ENCODE measurements at regions not wholly inside any gene's neighbourhood (a gene's known extent, or its start where the extent isn't known, plus 50 kb on each side); places are given as distances from the start of the nearest gene placed in this dataset.

DNA sequence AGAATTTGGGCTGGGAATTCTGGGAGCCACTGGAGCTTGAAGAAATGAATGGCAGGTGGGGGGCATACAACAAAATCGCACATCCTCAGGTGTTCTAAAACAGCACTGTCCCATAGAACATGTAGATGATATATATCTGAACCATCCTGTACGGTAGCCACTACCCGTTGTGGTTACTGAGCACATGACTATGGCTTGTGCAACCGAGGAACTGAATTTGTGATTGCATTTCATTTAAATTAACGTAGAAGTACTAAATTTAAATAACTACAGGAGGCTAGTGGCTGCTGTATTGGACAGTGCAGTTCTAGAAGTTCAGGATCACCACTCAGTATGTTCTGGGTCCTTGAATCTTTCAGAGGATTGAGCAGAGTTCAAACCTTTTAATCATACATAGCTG lies 172.4 kb downstream of the PHETA1 start:
- DNase-seq (ENCODE audit: low read depth), result no peak

DNA sequence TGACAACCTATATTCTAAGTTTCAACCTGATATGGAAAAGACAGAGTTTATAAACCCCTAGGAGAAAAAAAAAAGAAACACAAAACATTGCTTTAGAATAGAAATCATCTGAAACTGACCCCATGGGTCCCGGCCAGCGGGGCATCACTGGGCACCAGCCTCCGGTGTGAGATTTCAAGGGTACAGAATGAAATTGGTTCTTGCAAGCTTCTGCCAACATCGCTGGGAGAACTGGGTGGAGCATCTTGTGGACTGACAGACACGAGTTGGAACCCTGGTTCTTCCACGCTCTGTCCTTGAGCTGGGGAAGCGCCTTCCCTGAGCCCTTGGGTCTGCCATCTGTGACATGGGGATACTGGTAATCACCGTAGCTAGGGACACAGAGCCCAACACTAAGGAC lies 173.6 kb downstream of the PHETA1 start:
- no peak for DNase-seq (ENCODE audit: low read depth)

GRCh38 chr12:111194703-111195051 lies 174.2 kb downstream of the PHETA1 start:
- no peak for DNase-seq (ENCODE audit: low read depth)

GRCh38 chr12:111193977-111194702 lies 174.8 kb downstream of the PHETA1 start:
- no peak for DNase-seq (ENCODE audit: low read depth)

- DNase-seq (ENCODE audit: low read depth), result no peak
Measured at GRCh38 chr12:111193496-111193895, 175.4 kb downstream of the PHETA1 start.

- no peak for DNase-seq (ENCODE audit: low read depth)
Measured at GRCh38 chr12:111193067-111193466, 175.8 kb downstream of the PHETA1 start.

- no peak for DNase-seq (ENCODE audit: low read depth)
Measured at GRCh38 chr12:111192647-111193046, 176.2 kb downstream of the PHETA1 start.

- DNase-seq (ENCODE audit: low read depth), result no peak
Measured at GRCh38 chr12:111190741-111191526, 178.0 kb downstream of the PHETA1 start.

GRCh38 chr12:111189792-111190191 lies 179.1 kb downstream of the PHETA1 start:
- no peak for DNase-seq (ENCODE audit: low read depth)

GRCh38 chr12:111188436-111188835 lies 180.5 kb downstream of the PHETA1 start:
- DNase-seq (ENCODE audit: low read depth), result no peak

- no peak for DNase-seq (ENCODE audit: low read depth)
Measured at GRCh38 chr12:111186347-111186746, 182.5 kb downstream of the PHETA1 start.

DNA sequence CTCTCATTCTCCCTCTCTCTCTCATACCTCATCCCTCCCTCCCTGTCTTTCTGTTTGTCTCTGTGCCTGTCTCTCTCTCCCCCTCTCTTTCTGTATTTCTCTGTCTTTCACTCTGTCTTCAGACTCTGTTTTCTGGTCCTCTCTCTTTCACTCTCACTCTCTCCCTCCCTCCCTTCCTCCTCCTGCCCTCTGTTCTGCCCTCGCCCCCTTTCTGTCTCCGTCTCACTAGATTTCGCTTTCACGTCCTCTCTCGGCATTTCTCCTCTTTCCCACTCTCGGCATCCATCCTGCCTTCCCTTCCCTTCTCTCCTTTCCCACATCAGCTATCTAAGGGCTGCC lies 183.0 kb downstream of the PHETA1 start:
- DNase-seq (ENCODE audit: low read depth), result no peak

- no peak for DNase-seq (ENCODE audit: low read depth)
Measured at GRCh38 chr12:111185206-111185888, 183.5 kb downstream of the PHETA1 start.

- DNase-seq (ENCODE audit: low read depth), result no peak
Measured at GRCh38 chr12:111184161-111184560, 184.7 kb downstream of the PHETA1 start.

- DNase-seq (ENCODE audit: low read depth), result no peak
Measured at GRCh38 chr12:111183094-111183493, 185.8 kb downstream of the PHETA1 start.

DNA sequence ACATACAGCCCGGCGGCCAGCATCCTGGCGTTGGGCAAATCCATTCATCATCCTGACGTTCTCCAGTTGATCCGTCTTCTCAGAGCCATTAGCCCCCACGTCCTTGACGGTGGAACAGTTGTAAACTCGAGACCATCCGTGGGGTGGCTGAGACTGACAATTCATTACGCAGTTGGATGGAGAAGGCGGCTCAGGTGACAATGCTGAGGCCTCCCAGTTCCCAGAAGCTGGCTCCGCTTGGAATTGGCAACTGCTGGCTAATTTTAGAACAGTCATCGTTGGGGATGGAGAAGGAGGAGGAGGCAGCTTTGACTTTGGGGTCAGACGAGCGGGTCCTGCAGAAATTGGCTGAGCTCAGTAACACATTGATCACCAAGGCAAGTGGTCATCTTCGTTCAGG lies 186.5 kb downstream of the PHETA1 start:
- DNase-seq (ENCODE audit: low read depth), result no peak

- peak; percentile 32 for DNase-seq (ENCODE audit: low read depth)
Measured at GRCh38 chr12:111181143-111181726, 187.7 kb downstream of the PHETA1 start.

- no peak for DNase-seq (ENCODE audit: low read depth)
Measured at GRCh38 chr12:111180426-111181142, 188.3 kb downstream of the PHETA1 start.

DNA sequence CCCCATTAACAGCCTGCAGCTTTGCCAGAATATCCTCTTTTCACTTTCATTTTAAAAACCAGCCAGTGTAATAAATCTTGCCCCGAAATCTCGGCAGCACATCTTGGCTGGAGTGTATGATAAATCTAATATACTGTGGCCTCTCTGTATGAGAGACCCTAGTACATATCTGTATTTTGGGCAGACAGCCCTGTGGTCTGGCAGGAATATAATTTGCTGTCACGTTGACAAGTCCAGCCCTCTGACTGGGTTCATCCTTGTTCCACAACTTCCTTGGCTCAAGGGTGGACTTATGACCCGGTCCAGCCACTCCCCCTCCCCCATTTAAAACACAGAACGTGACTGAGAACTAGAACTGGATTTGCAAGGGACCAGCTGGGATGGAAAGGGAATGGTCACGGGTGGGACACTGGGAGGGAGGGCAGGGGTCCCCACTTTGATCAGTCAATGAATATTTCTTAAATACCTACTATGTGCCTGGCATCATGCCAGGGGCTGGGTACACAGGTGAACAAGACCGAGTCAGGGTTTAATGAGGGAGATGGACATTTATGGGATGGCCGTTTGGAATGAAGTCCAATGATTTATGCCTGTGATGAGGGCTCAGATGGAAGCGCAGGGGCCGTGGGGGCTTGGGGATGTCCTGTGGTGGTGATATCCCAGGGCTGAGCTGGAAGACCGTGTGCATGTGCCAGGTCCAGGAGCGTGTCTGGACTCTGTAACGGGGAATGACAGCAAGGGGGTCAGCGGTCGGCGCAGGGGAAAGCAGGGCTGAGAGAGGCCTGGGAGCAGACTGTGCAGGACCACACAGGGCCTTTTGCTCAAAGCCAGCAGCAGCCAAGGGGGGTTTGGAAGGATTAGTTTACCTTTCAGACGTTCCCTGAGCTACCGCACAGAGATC lies 190.5 kb downstream of the PHETA1 start:
- DNase-seq (ENCODE audit: low read depth), result no peak

GRCh38 chr12:111175396-111176094 lies 193.3 kb downstream of the PHETA1 start:
- no peak for DNase-seq (ENCODE audit: low read depth)
